SK-N-DZ (cell line): ENCODE measurements at regions not wholly inside any gene's neighbourhood (a gene's known extent, or its start where the extent isn't known, plus 50 kb on each side); places are given as distances from the start of the nearest gene placed in this dataset.
A peak's percentile ranks its signal among the peaks of the same experiment; 100 is the strongest.
"Not testable (repeated sequence)": the region's sequence is repeated elsewhere in the genome, so short reads cannot be mapped to it uniquely, and the experiment has no call there.

Experiments
- DNase-seq: peaks from one replicate; pipeline ENCODE4 v3.0.0-alpha.2; 2015; ENCODE audit warnings: low spot score

DNA sequence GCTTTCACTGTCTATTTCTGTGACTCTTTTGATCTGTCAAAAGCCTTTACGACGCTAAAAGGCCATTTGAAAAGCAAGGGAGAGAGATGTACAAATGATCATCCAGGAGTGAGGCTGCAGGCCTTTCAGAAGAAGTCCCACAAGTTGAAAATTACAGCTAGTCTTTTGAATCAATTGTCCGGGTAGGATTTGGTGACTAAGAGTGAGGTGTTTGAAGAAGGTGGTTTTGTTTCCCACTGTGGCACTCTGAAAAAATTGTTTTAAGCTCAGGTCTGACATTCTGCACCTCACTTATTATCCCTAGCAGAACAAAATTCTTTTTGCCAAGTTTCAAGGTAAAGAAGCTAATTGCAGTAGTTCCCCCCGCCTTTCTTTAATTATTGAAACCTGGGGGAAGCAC lies 50.8 kb upstream of the TMEM108 start:
- no peak for DNase-seq

DNA sequence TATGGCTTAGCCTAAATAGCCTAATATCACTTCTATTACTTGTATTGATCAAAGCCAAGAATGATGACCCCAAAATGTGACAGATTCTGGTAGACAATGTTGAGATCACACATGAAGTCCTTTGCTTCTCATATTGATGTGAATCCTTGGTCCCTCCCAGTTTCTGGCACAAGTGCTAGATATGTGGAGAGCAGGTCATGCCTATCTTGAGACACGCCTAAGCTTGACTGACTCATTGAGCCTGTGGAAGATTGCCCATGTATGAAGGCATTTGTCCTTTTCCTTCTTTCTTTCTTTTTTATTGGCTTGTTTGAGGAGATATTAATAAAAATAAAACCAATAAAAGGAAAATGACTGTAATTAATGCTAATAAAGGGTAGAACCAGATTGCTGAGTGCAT lies 54.0 kb upstream of the TMEM108 start:
- no peak for DNase-seq

DNA sequence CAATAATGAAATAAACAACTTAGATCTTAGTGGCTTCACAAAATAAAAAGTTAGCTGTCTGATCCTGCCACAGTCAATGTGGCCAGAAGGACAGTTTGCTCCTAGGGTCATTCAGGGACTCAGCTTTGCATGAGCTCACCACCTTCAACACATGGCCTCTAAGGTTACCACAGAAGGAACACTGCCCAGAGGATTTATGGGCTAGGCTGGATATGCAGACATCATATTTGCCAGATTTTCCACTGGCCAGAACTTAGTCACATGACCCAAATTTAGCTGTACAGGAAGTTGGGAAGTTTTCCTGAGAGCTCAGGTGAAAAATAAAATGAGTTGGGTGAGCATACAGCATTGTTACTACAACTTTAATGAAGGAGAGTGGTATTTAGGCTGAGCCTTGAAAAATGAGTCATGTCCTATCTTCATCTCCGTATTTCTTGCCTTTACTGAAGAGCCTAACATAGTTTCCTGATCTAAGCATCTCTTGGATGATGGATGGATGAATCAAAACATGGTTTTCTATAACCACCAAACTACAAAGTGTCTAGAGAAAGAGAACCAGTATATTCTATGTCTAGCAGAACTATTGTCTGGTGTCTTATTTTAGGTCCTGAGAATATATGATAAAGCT lies 54.9 kb upstream of the TMEM108 start:
- DNase-seq = no peak

DNA sequence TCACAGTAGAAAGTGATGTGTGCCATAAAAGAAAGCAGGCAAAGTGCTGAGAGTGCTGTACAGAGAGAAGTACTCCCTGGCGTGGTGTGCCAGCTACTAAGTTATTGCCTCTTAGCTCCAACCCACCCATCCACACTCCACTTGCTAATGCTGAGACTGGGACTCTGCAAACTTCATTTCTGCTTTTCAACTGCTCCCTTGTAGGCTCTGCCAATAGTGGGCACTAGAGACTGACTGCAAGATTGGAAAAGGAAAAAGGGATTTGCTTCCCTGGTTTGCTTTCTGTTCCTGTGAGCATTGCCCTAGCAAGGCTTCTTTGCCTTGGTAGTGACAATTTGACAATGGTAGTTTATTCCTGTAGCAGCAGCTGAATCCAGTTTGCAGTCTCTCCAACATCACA lies 56.5 kb upstream of the TMEM108 start:
- no peak for DNase-seq

DNA sequence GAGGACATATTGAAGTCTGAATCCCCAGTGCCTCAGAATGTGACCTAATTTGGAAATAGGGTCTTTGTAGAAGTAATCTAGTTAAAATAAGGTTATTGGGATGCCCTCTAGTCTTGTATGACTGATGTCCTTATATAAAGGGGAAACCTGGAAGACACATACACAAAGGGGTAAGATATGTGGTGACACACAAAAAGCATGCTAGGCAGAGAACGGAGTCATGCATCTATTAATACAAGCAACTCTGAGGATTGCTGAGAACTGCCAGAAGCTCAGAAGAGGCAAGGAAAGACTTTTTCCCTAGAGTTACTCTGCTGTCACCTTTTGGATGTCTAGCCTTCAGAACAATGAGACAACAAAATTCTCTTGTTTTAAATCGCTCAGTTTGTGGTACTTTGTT lies 58.1 kb upstream of the TMEM108 start:
- no peak for DNase-seq

DNA sequence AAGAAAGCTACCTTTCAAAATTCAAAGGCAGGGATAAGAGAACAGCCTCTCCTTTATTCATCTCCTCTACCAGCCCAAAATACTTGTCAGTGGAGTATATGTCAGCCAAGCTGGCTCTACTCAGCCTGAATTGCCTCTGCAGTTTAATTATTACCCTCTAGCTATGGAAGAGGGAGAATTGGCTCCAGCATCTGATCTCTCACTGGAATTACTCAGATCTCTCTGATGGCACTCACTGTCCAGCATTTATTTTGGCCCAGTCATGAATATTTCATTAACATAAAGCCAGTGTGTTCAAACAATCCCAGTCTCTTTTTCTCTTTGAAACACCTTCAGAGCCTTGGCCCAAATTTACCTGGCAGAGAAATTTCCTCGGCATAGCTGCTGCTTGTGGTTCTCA lies 58.6 kb upstream of the TMEM108 start:
- no peak for DNase-seq

DNA sequence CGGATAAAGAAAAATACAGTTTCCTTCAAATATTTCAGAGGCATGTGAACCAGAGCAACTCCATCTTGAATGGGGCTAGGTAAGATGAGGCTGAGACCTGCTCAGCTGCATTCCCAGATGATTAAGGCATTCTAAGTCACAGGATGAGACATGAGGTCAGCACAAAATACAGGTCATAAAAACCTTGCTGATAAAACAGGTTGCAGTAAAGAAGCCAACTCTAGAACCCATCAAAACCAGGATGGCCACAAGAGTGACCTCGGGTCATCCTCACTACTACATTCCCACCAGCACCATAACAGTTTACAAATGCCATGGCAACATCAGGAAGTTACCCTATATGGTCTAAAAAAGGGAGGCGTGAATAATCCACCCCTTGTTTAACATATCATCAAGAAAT lies 59.2 kb upstream of the TMEM108 start:
- DNase-seq = not testable (repeated sequence)

DNA sequence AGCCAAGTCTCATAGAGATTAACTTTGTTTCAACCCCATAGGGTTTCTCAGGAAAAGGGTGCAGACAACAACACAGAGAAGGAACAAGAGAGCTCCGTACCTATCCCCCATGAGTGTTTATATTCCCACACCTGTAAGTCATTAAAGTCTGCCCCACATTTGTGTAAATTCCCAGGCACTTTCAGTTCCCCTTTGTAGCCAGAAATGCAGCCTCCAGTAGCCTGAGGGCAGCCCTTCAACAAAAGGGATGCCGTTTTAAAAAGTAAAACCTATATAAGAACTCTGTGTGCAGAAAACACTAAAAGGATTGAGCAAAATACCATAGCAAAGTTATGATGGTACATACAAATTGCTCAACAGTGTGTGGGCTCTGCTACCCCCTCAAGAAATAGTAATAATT lies 59.7 kb upstream of the TMEM108 start:
- DNase-seq = no peak

DNA sequence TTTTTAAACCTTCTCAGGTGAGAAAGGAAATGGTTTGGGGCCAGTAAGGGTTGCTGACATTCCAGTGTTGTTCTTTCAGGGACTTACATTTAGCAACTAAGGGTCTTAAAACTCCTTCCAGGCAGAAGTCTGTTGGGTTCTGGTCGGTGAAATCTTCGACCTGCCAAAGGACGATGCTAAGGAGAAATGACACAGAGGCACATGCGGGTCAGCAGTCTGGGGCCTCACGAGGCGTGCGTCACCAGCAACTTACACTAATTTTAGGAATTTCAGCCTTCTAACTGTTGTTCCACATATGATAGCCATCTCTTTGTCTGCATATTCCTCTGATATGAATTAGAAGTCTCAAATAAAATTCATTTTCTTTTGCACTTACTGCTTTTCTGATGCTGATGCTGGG lies 64.1 kb upstream of the TMEM108 start:
- DNase-seq = no peak

DNA sequence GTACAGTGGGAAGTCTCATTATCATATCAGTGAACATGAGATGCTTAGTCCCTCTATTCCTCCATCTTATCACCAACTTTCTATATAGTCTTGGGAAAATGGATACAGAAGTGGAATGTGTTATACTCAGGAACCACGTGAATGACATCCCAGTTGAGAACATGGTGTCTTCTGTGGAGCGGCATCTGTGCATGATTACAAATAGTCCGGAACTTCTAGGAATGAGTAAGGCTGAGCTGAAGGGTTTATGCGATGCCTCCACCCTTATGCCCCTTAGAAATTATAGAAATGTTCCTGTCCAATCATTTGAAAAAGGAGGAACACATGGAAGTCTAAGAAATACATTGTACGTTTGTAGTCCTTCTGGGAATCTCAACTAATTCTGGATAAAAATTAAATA lies 64.8 kb upstream of the TMEM108 start:
- DNase-seq = no peak

DNA sequence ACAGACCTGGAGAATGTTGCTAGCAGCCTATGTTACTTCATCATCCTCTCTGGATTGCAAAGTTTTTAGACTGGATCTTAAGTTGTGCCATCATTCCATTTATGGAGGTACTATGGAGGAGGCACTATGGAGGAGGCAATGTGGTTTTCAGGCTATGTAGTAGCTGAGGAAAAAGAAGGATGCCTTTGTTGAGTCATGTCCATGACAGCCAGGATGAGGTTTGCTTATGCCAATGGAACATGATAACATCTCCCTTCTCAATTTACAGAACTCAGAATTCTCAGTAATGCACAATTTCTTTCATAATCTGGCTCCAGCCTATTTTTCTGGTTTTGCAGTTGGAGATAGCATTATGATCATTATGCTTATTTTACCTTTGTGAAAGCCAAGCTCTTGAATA lies 65.9 kb upstream of the TMEM108 start:
- no peak for DNase-seq

DNA sequence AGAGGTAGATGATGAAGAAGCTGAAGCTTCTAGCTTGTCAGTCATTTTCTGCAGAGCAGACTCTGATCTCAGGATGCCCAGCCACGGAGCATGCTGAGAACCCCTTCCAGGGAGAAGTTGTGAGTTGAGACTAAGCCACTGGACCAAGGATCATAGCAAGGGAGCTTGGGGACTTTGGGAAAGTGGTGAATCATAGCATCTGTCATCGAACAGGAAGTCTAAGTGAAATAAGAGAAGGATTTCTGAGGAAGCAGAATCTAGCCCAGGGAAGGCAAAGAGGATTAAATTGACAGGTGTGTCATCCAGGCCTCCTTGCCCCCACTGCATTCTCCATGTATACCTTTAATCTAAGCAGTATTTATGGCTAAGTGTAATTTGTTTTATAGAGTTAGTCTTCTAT lies 71.8 kb upstream of the TMEM108 start:
- DNase-seq = no peak

DNA sequence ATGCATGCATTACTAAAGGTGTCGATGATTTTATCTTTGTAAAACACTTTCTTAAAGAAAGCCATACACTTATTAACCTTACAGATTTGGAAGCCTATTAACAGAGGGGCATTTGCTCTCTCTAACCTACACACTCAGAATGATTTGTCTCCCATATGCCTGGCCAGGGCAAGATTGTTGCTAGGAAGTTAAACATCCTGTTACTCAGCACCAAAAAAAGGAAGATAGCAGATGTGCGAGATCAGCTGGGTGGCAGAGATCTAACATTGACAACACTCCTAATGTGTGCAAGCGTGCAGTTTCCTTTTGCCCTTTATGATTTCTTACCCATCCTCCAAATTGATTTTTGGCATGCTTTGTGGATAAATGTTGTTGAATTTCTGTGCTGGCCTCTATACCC lies 73.9 kb upstream of the TMEM108 start:
- DNase-seq = no peak

DNA sequence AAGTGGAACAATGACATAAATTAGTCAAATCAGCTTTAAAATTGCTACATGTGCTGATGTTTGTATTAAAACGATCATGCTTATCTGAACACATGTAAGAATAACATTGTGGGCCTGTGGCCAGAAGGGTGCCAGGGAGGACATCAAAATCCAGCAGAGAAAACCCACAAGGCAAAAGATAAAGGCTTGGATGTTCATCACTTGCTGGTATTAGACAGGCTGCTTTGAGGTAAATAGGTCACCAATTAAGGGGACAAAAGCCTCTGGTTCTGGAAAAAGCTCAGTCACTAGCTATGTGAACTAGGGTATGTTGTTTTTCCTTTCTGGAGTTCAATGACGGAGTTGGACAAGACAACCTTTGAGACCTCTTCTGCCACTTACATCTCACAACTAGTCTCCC lies 74.4 kb upstream of the TMEM108 start:
- DNase-seq = no peak

DNA sequence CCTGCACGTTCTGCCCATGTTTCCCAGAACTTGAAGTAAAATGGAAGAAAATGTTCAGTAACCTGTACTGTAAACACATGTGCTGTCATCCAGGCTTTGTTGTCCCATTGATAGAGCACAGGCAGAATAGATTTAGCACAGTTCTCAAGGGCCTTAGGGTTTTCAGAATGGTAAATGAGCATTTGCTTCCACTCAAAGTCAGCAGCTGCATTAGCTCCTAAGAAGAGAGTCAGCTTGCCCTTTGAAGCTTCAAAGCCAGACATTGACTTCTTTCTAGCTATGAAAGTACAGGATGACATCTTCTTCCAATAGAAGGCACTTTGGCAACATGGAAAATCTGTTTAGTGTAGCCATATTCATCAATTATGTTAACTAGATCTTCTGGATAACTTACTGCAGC lies 76.2 kb upstream of the TMEM108 start:
- peak; percentile 8 for DNase-seq

DNA sequence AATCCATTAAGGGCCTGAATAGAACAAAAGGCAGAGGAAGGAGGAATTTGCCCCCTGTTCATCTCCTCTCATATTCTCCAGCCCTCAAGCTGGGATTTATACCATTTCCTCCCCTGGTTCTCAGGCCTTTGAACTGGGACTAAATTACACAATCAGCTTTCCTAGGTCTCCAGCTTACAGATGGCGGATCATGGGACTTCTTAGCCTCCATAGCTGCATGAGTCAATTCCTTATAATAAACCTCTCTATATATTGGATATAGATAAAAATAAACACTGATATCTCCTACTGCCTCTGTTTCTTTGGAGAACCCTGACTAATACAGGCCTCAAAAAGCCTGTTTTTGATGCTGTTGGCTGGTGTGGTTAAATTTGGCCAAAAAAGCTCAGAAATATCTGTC lies 84.5 kb upstream of the TMEM108 start:
- no peak for DNase-seq

DNA sequence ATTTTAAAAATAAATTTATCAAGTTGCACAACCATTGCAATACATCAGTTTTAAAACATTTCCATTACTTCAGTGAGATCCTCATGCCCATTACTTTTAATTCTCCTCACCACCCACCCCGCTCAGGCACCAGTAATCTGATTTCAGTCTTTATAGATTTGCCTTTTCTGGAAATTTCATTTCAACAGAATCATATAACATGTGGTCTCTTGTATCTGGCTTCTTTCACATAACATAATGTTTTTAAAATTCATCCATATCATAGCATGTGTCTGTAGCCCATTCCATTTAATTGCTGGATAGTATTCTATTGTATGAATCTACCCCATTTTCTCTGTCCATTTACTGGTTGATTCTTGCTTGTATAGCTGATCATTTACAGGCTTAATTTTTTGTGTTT lies 110.3 kb upstream of the TMEM108 start:
- DNase-seq = peak; percentile 68

DNA sequence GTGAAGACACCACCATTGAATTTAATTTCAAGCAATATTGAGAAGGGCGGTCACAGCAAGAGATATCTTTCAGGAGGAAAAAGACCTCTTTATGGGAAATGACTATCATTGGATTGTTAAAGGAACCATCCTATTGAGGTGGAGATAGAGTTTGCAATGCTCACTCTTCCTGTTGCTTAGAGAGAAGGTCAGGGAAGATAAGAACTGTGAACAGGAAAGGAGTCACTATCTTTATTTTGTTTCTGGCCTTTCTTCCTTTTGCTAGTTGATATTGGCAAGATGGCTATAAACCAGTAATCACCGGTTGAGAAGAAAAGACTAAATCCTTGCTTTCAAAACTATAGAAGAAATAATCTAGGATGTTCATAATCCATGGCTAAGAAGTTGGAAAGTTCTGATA lies 112.1 kb upstream of the TMEM108 start:
- DNase-seq = no peak

DNA sequence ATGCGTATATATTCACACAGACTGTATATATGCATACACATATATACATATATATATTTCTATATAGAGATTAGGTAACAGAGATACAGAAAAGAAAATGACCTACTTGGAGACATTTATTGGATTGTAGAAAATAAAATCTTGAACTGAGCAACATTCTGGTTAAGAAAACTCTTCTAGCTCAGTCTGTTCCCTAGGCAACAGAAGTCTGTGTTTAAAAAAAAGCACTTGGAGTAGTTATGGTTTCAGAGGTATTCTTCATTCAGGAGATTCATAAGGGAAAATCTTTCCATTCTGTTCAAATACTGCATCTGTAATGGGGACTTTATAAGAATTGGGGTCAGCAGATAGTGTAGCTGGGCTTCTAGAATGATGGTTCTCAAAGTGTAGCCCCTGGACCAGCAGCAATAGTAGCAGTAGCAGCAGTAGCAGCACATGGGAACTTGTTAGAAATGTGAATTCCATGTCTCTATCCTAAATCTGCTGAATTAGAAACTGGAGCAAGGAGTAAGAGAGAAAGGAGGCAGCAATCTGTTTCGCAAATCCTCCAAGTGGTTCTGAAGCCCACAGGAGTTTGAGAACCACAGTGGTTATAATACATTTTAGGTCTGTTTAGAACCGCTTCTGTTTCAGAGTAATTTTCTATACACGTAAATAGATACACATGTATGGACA lies 112.8 kb upstream of the TMEM108 start:
- no peak for DNase-seq

DNA sequence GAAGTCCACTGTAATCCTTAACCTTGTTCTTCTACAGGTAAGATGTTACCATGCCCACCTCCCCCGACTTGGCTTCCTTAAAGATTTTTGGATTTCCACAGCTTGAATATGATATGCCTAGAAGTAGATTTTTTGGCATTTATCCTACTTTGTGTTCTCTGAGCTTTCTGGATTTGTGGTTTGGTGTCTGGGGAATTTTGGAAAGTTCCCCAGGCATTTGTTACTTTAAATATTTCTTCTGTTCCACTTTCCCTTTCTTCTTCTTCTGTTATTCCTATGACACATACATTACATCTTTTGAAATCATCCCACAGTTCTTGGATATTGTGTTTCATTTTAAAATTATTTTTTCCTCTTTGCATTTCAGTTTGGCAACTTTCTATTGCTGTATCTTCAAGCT lies 122.1 kb upstream of the TMEM108 start:
- DNase-seq = no peak

DNA sequence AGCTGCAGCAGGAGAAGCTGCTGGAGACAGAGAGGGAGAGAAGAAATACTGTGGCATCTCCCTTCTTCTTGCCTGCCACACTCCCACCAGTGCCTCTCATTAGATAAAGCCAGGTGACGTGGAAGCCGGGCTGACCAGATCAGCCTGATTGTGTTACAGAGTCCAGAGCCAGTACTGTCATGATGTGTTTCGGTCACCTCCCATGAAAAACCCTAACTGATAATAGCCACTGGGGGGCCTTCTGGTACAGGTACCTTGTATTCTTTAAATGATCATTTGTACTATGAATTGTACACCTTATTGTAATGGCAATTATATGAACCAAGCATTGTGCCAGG lies 125.8 kb upstream of the TMEM108 start:
- DNase-seq = peak; percentile 71

DNA sequence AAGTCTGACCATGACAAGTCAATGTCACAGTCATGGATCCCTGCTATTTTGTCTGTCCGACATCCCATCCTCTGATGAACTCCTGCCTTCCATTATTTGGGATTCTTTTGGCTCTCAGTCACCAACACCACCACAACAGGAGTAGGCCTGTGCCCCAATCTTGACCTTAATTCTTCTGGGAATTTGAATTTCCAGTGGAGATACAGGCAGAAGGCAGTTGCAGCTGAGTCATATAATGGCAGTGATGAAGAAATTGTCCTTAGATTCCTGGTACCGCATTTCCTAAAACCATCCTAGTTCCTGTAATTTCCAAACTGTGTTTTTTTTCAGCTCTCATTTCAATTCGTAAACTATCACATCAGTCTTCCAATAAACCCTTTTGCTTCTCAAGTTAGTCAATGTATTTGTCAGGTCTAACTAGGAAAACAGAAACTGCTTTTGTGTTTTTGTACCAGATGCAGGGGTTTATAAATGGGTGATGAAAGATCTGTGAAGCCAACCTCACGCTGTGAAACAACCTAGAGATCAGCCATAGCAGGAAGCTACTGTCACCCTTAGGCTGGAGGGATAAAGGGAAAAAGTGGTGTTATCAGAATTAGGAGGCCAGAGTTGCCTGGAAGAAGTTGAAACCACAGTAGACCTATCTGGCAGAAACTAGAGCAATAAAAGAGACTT lies 126.3 kb upstream of the TMEM108 start:
- no peak for DNase-seq

DNA sequence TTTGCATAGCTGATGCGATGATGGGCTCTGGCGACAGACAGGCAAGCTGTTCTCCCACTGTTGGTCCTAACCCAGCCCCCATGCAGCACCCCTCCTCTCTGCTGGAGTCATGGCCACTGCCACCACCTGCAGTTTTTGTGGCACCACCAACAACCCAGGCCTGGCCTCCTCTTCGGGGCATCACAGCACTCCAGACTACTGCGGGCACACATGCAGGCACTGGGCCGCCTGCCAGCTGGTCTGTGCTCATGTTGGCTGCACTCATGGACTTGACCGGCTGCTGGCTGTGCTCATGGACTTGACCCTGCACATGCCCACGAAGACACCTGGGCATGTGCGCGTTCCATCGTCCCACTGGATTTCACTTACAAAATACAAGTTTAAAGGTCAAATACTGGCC lies 130.9 kb upstream of the TMEM108 start:
- no peak for DNase-seq

DNA sequence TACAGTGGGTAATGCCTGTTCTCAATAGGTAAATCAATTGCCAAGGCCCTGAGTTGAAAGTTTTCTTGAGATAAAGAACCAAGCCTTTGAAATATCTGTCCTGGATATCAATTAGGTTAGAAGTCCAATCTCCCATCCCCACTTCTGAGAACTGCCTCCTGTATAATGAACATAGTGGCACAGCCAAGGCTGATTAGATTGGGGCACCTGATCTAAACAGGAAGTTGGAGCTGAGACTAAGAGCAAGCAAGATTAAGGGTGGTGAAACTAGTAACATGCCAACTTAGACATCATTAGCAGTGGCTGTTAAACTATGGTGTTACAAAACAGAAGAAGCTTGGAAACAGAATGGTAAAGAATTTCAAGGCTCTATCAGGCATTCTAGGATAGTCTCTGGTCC lies 137.7 kb upstream of the TMEM108 start:
- no peak for DNase-seq
